DND-41 (cell line): ENCODE measurements at regions not wholly inside any gene's neighbourhood (a gene's known extent, or its start where the extent isn't known, plus 50 kb on each side); places are given as distances from the start of the nearest gene placed in this dataset.

Source experiments
- EZH2 ChIP-seq: IDR thresholded peaks from 3 replicates; pipeline ENCODE4 v1.6.1; 2012; ENCODE audit warnings: borderline replicate concordance, low read depth, mild to moderate bottlenecking, moderate library complexity, low read length, inconsistent platforms; ENCODE audit not compliant: severe bottlenecking
- TF ChIP-seq, protein P1 (sequence below): IDR thresholded peaks from 2 replicates; pipeline ENCODE4 v1.5.1; 2012; ENCODE audit warnings: borderline replicate concordance, low read length, moderate library complexity, mild to moderate bottlenecking; ENCODE audit not compliant: poor library complexity, severe bottlenecking; ENCODE audit errors: extremely low read depth

DNA sequence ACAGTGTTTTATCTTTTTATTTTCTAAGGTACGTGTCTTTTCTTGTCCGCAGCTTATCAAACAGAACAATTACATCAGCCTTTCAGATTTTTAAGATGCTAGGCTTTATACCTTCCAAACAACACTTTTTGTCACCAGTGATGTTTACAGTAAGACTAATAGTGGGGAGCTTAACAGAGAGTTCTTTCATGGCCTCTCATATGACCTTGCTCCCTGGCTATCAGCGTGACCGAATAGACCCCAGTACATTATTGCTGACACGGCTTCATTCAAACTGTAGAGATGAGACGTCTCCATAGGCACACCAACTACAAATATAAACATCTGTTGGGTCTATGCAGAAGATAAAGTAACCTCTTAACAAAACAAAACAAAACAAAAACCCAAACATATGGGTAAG is 477.6 kb upstream of the KCNMB2 start:
- TF ChIP-seq, protein P1, sequence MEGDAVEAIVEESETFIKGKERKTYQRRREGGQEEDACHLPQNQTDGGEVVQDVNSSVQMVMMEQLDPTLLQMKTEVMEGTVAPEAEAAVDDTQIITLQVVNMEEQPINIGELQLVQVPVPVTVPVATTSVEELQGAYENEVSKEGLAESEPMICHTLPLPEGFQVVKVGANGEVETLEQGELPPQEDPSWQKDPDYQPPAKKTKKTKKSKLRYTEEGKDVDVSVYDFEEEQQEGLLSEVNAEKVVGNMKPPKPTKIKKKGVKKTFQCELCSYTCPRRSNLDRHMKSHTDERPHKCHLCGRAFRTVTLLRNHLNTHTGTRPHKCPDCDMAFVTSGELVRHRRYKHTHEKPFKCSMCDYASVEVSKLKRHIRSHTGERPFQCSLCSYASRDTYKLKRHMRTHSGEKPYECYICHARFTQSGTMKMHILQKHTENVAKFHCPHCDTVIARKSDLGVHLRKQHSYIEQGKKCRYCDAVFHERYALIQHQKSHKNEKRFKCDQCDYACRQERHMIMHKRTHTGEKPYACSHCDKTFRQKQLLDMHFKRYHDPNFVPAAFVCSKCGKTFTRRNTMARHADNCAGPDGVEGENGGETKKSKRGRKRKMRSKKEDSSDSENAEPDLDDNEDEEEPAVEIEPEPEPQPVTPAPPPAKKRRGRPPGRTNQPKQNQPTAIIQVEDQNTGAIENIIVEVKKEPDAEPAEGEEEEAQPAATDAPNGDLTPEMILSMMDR: no peak
- no peak for TF ChIP-seq EZH2
